Suprapubic skin (tissue), 4 donors: ENCODE measurements at regions not wholly inside any gene's neighbourhood (a gene's known extent, or its start where the extent isn't known, plus 50 kb on each side); places are given as distances from the start of the nearest gene placed in this dataset.

Experiments used
- EP300 ChIP-seq: sonication (generic); formaldehyde crosslinking; IDR thresholded peaks from one replicate; pipeline ENCODE4 v1.6.1; 2017; ENCODE audit warnings: antibody characterized with exemption
- POLR2A ChIP-seq, 2 donors: fragments of 450-650 bp; IDR thresholded peaks; one replicate each; pipeline ENCODE4 v1.6.1; 2017; ENCODE audit warnings: antibody characterized with exemption in 2 of 2, mild to moderate bottlenecking in 2 of 2, moderate library complexity in 2 of 2
- POLR2AphosphoS5 ChIP-seq, 3 donors: sonication (generic); formaldehyde crosslinking; IDR thresholded peaks; one replicate each; pipeline ENCODE4 v1.6.1; 2017; ENCODE audit warnings: antibody characterized with exemption in 3 of 3
- TF ChIP-seq, protein P1 (sequence below), 2 donors: fragments of 200-600 bp in 1 of 2; fragments of 450-650 bp in 1 of 2; sonication (generic) in 1 of 2; IDR thresholded peaks; one replicate each; pipeline ENCODE4 v1.5.1; 2016 to 2019; ENCODE audit warnings: antibody characterized with exemption in 2 of 2, mild to moderate bottlenecking in 1 of 2, moderate library complexity in 1 of 2

DNA sequence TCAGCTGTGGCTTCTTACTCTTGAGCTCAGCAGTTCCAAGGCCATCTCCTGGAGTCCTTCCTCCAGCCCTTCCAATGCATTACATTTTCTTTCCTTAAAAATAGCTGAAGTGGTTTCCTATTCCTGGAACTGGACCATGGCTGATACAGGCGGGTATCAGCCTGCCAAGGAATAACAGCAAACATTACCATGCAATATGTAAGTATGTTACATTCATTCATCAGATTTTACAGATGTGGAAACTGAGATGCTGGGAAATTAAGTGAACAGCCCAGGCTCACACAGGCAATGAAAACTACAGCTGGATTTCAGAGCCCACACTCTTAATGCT is 100.4 kb downstream of the NRN1 start:
- TF ChIP-seq, protein P1, sequence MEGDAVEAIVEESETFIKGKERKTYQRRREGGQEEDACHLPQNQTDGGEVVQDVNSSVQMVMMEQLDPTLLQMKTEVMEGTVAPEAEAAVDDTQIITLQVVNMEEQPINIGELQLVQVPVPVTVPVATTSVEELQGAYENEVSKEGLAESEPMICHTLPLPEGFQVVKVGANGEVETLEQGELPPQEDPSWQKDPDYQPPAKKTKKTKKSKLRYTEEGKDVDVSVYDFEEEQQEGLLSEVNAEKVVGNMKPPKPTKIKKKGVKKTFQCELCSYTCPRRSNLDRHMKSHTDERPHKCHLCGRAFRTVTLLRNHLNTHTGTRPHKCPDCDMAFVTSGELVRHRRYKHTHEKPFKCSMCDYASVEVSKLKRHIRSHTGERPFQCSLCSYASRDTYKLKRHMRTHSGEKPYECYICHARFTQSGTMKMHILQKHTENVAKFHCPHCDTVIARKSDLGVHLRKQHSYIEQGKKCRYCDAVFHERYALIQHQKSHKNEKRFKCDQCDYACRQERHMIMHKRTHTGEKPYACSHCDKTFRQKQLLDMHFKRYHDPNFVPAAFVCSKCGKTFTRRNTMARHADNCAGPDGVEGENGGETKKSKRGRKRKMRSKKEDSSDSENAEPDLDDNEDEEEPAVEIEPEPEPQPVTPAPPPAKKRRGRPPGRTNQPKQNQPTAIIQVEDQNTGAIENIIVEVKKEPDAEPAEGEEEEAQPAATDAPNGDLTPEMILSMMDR (IDR thresholded peaks at IDR 0.05) = no peak
- no peak for TF ChIP-seq POLR2AphosphoS5 (IDR thresholded peaks at IDR 0.05)
- TF ChIP-seq POLR2A (IDR thresholded peaks at IDR 0.05) = no peak
- TF ChIP-seq EP300 = no peak
